ENCODE measurements at regions not wholly inside any gene's neighbourhood (a gene's known extent, or its start where the extent isn't known, plus 50 kb on each side); places are given as distances from the start of the nearest gene placed in this dataset.
"Not testable (repeated sequence)": the region's sequence is repeated elsewhere in the genome, so short reads cannot be mapped to it uniquely, and the experiment has no call there.

DNA sequence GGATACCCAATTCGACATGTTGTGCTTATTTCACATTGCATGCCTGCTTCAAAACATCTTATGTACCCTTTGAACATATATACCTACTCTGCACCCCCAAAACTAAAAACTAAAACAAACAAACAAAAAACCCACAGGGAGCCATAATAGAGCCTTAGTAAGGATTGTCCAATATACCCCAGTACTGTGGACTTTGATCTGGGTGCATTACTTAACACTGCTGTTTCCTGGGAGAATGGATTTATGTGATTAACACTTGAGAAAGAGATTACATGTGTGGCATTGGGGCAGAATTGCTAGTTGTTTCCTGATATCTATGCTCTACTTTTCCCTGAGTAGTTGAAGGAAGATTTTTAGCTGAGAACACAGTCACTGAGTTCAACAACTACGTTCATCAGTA is 583.4 kb upstream of the ROBO1 start:
- no peak for DNase-seq (ENCODE audit: low read depth)

DNA sequence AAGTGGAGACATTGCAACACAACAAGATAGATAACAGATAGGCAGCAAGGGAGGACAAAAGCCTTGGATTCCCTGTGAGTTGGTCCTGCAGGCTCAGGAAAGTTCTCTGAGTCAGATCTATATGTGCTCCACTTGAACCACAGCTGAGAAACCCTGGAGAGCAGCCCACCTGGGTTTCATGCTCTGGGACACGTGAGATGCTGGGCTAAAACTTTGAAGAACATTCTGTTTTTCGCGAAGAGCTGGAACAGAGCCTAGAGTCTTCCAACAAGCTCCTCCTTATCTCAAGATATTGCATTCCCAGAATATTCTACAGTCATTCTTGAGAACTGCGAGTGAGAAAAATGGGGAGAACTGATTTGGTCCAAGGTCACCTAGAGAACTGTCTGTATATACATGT is 583.0 kb upstream of the ROBO1 start:
- DNase-seq (ENCODE audit: low read depth): no peak

DNA sequence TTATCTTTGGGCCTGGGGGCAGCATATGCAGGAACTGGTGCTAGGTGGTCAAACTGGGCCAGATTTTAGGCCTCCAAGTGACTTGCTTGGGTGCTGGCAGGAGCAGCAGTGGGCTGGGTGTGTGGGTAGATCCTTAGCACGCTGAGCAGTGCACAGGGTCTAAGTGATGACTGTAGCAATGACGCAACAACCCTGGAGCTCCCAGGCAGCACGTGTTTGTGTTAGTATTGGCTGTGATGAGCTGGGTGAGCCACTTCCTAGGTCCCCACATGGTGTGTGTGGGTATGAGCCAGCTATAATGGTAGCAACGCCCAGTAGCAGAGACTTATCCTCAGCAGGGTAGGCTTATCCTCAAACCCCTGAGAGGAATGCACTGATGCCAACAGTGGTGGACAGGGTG is 570.6 kb upstream of the ROBO1 start:
- DNase-seq (ENCODE audit: low read depth): peak; percentile 2

DNA sequence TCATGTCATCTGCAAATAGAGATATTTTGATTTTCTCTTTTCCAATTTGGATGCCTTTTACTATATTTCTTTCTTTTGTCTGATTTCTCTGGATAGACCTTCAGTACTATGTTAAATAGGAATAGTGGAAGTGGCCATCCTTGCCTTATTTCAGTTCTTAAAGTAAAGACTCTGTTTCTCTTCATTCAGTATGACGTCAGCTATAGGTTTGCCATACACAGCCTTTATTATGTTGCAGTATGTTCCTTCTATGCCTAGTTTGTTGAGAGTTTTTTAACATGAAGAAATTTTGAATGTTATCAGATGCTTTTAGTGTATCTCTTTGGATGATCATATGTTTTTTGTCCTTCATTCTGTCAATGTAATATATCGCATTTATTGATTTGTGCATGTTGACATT is 566.7 kb upstream of the ROBO1 start:
- DNase-seq (ENCODE audit: low read depth): no peak

DNA sequence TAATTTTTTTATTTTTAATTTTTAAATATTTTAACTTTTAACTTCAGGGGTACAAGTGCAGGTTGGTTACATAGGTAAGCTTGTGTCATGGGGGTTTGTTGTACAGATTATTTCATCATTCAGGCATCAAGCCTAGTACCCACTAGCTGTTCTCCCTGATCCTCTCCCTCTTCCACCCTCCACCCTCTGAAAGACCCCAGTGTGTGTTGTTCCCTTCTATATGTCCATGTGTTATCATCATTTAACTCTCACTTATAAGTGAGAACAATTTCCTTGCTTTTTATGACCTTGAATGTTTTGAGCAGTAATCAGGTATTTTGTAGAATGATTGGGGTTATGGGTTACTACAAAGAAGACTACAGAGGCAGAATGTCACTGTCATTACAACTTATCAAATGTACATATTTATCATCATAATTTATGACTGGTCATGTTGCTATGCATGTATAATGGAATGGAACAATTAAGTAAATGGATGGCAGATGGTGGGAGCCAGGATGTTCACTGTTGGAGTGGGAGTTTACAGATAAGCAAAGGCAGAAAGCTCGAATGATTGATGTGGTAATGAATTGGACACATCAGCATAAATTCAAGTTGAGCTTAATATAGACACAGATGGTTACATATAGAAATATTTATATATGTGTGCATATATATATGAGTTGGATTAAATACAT is 563.8 kb upstream of the ROBO1 start:
- no peak for DNase-seq (ENCODE audit: low read depth)

DNA sequence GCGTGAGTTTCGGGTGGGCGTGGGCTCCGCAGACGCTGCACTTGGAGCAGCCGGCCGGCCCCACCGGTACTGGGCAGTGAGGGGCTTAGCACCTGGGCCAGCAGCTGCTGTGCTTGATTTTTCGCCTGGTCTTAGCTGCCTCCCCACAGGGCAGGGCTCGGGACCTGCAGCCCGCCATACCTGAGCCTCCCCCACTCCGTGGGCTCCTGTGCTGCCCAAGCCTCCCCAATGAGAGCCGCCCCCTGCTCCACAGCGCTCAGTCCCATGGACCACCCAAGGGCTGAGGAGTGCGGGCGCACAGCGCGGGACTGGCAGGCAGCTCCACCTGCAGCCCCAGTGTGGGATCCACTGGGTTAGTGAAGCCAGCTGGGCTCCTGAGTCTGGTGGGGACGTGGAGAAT is 546.7 kb upstream of the ROBO1 start:
- DNase-seq (ENCODE audit: low read depth): not testable (repeated sequence)

DNA sequence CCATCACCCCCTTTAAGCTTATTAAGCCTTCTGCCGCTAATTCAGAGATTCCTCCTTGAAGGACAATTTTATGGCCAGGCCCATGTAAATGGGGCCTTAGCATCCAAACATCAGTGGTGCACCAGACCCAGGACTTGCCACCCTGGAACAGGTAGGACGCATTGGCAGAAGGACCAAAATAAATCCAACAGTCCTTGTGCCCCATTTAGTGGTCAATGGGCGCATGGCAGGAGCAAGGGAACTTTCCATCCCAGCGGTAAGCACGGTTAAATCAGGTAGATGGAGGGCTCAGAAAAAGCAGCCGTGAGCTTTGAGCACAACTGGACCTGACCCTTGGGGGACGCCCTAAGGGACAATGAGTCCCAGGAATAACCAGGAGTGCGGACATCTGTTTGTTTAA is 540.8 kb upstream of the ROBO1 start:
- no peak for DNase-seq (ENCODE audit: low read depth)

DNA sequence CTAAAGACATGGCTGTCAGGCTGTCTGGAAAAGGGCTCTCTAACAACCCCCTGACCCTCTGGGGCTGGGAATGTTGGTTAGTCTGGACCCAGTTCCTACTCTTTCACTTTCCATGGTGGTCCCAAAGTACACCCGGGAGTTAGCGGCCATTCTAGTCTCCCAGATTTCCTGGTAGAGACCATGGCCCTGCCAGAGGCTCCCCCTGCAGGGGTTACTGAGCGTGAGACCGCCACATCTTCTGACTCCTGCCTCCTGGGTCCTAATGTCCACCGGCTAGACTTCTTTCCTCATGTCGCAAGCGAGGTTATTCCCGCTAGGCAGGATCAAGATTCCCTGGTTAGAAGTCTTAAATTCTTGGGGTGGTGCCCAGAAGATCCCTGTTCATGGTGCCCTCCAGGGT is 540.0 kb upstream of the ROBO1 start:
- DNase-seq (ENCODE audit: low read depth): no peak

DNA sequence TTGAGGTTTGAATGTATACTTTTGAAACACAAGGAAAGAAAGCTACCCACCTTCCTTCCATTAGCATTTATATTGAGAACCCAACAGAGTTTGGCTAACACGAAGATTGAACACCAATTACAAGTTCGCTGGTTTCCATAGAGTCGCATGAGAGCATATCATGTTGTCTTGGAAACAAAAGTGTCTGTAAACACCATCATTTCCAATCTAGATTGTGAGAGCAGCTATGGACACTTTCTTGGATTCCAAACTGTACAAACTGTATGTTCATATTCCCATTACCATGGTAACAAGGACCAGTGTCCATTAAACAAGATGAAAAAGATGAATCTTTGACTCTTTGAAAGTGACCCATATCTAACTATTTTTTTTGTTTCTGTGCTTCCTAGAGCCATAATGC is 529.9 kb upstream of the ROBO1 start:
- DNase-seq (ENCODE audit: low read depth): no peak

DNA sequence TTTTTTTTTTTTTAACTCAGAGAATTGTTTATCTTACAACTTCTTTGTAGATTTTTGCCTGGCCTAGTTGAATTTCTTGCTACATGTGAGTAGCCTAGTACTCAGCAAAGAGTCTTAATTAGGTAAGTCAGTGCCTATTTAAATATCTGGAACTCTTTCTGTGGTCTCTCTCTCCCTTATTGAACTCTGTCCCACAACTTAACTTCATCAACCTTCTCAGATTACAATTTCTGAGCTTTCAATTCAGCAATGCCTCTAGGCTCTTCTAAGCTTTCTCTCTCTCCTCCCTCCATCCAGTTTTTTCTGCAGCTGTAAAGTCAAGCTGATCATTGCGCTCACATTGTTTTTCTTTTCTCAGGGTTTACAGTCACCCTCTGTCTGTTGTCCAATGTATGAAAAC is 517.6 kb upstream of the ROBO1 start:
- no peak for DNase-seq (ENCODE audit: low read depth)

DNA sequence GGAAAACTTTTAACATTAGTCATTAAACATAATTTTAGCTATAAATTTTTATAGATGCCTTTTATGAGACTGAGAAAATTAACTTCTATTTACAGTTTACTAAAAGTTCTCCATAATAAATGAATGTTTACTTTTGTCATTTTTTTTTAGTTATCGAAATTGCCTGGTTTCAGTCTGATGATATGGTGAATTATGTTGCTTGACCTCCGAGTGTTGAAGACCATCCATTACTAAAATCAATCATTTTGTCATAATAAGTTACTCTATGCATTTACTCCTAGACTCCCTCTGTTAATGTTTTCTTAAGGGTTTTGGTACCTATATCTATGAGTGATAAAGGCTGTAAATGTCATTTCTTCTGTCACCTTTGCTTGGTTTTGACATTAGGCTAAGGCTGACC is 516.0 kb upstream of the ROBO1 start:
- no peak for DNase-seq (ENCODE audit: low read depth)

DNA sequence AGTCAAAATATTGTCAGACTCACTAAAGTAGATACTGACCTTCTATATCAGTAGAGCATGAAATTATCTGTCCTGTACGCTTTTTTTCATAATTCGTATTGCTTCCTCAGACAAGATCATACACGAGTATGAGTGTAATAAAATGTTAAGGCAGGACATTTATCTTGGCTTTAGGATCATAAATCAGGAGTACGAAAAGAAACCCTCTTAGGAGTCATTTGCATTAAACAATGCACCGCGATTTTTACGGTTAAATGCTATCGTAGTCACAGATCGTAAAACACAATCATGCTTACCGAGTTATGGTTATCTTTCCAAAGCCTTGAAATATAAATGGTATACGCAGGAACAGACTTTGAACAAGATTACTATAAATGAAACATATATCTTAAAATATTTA is 510.3 kb upstream of the ROBO1 start:
- DNase-seq (ENCODE audit: low read depth): no peak

DNA sequence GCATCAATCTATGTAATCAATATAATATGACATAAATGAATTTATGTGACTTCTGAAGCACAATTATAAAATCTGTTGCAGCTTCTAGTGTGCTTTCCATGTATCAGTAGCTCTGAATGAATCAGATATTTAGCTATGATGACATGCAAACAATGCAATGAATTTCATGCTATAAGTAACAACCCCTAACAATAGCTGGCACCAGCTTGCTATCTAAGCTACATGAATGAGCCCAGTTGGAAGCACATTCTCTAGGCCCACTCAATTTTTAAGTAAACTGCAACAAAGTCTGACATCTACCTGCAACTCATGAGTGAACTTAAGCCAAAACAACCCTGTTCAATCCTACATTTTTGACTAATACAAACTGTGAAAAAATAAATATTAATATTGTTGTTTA is 507.3 kb upstream of the ROBO1 start:
- DNase-seq (ENCODE audit: low read depth): no peak

DNA sequence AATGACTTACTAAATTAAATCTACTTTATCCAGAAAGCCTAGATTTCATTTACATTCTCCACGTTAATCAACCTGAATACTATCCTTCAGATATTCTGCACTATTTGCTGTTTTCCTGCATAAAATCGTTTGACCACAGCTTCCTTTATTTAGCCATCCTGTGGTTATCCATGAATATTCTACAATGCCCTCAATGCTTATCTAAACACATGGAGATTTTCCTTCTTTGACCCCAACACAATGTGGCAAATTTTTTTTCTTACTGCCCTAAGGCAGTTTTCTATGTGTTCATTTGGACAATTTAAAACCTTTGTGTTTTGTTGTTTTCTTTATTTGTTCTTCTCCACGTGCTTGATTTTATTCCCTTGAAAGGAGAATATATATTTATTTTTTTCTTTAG is 495.5 kb upstream of the ROBO1 start:
- peak; percentile 41 for DNase-seq (ENCODE audit: low read depth)

DNA sequence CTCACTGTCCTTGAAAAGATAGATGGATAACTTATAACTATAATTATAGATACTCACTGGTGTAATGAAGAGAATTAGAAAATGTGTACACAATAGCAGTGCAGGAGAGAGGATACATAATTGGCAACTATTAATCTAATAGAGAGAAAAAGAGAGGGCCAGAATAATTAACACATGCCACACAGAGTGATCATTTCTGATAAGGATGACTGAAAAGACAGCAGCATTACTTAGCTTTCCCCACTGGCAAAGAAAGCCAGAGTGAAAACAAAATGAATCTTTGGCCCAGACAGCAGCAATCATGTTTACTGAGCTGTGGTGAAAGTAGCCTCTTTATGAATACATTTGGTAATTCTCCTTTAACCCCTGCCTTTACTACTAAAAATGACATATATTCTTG is 493.3 kb upstream of the ROBO1 start:
- DNase-seq (ENCODE audit: low read depth): no peak

DNA sequence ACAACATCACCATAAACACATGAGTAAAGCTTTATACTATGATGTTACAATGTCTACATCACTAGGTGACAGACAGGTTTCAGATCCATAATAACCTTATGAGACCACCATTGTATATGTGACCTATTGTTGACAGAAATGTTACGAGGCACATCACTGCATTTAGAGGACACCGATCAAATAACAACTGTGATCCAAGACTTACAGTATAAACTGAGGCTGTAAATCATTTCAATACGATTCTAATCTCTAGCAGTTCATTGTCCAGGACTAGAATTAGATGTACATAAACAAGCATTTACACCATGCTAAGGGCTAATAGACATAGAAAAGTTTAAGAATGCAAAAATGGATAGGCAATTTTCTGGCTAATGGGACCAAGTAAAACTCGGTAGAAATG is 491.9 kb upstream of the ROBO1 start:
- no peak for DNase-seq (ENCODE audit: low read depth)

DNA sequence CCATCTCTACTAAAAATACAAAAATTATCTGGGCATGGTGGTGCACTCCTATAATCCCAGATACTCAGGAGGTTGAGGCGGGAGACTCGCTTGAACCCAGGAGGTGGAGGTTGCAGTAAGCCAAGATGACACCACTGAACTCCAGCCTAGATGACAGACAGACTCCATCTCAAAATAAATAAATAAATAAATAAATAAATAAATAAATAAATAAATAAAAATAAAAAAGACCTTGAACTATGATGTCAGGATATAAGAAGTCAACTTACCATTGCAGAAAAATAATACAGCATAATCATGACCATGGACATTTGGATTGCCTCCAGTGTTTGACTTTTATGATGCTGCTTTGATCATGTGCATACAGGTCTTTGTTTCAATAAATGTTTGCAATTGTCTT is 484.3 kb upstream of the ROBO1 start:
- DNase-seq (ENCODE audit: low read depth): no peak

DNA sequence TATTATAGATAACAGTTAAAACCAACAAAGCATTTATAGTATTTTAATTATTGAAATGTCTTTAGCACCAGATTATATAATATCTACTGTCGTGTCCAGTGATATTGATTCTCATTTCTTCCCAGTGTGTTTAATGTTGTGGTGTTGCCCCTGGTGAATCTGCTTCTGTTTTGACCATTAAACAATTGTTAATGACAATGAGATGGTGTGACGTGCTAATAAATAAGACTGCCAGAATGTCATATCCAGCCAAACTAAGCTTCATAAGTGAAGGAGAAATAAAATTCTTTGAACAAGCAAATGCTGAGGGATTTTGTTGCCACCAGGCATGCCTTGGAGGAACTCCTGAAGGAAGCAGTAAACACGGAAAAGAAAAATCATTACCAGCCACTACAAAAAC is 480.0 kb upstream of the ROBO1 start:
- DNase-seq (ENCODE audit: low read depth): no peak

DNA sequence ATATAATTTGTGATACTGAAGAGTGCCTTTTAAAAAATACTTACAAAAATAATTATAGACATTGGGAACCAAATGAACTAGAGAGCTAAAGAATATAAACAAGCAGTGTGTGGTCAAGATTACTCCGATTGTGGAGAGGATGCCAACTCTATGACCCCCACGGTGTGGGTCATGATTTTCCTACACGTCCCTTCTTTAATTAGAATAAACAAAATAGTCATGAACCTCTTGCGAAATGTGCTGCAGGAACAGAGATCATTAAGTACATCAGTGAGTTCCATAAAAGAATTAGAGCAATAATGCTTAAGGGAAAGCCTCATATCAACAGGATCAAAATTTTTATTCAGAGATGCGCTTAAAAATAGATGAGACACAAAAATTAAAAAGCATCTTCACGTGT is 476.6 kb upstream of the ROBO1 start:
- peak; percentile 22 for DNase-seq (ENCODE audit: low read depth)

DNA sequence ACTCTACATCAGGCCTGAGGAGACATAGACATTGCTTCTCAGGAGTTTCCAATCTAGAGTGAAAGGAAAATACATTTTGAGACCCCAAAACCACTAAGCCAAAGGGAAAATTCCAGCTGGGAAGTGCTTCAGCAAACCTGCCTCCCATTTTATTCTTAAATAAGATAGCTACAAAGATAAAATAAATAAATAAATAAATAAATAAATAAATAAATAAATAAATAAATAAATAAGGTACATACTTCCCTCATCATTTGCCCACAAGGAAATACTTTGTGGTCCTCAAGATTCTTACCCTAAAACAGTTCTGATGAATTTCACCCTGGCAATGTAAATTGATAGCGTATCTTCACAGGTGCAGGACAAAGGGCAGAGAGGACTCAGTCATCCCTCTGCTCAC is 474.0 kb upstream of the ROBO1 start:
- no peak for DNase-seq (ENCODE audit: low read depth)

DNA sequence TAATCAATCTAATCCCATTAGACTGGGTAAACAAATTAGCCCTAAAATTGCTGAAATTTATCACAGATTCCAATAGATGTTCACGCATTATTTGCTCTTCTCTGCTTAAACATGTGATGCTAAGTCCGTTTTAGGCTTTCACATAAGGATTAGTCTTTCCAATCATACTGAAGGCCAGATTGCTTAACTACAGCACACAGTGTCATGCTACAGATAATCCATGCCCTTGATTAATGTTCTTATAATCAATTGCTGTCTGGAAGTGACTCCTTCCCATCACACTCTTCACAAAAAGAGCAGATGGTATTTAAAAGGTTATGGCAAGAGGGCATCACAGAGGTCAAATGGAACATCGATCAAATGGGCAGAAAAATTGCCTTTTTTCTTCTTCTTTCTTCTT is 471.5 kb upstream of the ROBO1 start:
- DNase-seq (ENCODE audit: low read depth): no peak

DNA sequence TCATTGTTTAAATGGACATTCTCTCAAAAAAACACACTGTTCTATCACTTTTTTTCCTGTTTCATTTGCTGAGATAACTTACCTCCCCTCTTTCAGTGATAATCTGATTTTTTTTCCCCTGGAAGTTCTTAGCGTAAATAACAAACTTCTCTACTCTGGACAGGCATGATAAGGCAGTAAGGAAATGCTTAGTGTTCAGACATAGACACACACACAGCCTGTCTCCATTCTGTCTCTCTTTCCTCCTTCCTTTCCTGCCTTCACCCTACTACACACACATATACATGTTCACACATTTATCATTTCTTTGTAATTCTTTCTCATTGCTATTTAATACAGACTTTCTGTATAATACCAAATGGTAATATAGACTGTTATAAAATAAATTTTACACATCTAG is 470.8 kb upstream of the ROBO1 start:
- DNase-seq (ENCODE audit: low read depth): no peak

DNA sequence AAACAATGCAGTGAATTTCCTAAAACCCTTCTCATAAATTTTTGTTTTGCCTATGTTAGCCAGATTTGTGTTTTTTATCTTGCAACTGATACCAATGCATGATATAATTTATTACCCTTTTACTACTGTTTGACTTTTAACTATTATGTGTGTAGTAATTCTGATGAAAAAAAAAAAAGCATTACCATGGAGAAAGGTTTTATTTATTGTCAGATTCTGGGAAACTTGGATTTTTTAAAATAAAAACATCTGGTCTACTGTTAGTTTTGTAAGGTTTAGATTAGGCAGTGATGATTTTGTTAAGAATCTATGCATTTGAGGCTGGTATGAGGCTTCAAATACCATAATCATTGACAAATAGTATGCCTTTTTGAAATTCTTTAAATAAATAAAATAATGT is 470.4 kb upstream of the ROBO1 start:
- no peak for DNase-seq (ENCODE audit: low read depth)

DNA sequence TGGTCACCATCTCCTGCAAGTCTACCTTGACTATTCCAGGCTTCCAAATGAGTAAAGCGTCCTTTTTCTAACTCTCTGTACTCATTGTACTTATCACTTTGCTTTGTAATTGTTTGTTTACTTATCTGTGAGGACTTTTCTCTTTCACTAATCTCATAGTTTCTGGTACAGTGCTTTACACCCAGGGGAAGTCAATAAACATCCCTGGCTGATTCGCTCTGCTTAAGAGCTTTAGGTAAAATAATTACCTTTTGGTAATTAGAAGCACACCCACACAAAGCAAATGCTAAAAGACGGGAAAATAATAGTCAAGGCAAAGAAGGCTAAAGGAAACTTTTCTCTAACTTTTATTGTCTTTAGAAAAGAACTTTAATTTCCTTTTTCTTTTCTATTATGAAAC is 466.9 kb upstream of the ROBO1 start:
- DNase-seq (ENCODE audit: low read depth): no peak

DNA sequence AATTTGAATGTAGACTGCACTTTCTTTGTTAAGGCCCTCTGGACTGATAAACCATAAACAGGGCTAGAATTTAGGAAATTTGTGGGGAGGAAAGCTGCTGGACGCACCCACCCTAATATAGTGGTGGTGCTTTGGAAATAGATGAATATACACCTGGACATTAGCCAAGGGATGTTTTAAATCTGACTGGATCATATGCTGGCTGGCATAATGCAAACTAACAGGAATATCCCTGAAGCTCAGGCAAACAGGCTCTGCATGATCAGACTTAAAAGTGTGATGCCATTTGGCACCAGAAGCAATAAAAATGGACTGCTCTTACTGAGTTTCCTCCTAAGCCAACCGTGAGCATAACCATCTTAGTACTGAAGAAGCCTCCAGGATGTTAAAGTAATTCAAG is 465.8 kb upstream of the ROBO1 start:
- no peak for DNase-seq (ENCODE audit: low read depth)
